GM12874 (cell line): ENCODE measurements at regions not wholly inside any gene's neighbourhood (a gene's known extent, or its start where the extent isn't known, plus 50 kb on each side); places are given as distances from the start of the nearest gene placed in this dataset.

Experiments used
- TF ChIP-seq, protein P1 (sequence below): IDR thresholded peaks from 2 replicates; pipeline ENCODE4 v1.5.1; 2011; ENCODE audit warnings: low read depth, mild to moderate bottlenecking, control low read depth, low read length, moderate library complexity; ENCODE audit not compliant: insufficient read depth

DNA sequence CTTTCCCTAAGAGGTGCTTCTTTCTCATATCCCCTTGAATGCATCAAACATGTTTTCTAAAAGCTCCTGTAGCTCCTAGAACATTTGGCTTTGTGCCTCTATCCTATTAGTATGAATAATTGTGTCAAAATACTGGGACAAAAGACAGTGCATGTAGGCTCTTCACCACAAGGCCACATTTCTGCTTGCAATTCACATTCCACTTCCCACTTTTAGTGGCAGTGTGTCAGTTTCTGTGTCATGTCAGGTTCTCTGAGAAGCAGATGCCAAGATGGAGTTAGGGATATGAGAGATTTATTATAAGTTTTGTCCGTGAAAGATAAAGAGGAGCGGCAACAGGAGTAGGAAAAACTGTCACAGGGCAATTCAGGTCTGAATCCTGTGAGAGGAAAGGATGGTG lies 61.3 kb upstream of the GPRIN3 start:
- TF ChIP-seq, protein P1, sequence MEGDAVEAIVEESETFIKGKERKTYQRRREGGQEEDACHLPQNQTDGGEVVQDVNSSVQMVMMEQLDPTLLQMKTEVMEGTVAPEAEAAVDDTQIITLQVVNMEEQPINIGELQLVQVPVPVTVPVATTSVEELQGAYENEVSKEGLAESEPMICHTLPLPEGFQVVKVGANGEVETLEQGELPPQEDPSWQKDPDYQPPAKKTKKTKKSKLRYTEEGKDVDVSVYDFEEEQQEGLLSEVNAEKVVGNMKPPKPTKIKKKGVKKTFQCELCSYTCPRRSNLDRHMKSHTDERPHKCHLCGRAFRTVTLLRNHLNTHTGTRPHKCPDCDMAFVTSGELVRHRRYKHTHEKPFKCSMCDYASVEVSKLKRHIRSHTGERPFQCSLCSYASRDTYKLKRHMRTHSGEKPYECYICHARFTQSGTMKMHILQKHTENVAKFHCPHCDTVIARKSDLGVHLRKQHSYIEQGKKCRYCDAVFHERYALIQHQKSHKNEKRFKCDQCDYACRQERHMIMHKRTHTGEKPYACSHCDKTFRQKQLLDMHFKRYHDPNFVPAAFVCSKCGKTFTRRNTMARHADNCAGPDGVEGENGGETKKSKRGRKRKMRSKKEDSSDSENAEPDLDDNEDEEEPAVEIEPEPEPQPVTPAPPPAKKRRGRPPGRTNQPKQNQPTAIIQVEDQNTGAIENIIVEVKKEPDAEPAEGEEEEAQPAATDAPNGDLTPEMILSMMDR = no peak

DNA sequence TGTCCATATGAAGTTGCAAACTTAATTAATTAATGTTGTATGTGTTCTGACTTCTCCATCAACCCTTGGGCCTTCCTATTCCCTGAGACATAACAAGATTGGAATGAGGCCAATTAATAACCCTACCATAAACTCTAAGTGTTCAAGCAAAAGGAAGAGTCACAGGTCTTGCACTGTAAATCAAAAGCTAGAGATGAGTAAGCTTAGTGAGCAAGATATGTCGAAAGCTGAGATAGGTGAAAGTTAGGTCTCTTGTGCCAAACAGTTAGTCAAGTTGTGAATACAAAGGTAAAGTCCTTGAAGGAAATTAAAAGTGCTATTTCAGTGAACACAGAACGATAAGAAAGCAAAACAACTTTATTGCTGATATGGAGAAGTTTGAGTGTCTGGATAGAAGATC lies 58.2 kb upstream of the GPRIN3 start:
- TF ChIP-seq, protein P1 = no peak

DNA sequence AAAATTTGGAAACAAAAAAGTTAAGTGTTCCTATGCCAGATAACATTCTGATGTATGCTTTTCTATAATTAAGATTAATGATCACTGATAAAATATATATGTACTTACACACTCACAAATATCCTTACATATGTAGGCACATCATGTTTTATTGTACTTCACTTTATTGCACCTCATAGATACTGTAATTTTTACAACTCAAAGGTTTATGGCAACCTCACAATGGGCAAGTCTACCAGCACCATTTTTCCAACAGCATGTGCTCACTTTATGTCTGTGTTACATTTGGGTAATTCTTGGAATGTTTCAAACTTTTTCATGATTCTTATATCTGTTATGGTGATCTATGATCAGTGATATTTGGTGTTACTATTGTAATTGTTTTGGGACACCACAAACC lies 57.8 kb upstream of the GPRIN3 start:
- TF ChIP-seq, protein P1 = no peak

DNA sequence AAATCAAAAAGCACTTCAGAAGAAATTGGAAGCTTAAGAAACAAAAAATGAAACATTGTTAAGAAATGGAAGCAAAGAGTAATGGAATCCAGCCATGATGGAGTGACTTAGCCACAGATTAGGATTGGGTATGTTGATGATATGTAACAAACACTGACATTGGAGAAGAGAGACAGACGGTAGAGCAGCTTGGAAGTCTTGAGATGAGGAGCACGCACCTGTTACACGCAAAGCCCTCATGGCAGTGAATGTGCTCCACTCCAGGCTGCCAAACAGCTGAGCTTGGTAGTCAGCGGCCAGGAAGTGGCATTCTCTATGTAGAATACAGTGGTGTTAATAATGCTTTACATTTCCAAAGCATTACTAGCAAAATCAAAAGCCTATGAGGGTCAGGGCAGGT lies 56.9 kb upstream of the GPRIN3 start:
- TF ChIP-seq, protein P1 = no peak

DNA sequence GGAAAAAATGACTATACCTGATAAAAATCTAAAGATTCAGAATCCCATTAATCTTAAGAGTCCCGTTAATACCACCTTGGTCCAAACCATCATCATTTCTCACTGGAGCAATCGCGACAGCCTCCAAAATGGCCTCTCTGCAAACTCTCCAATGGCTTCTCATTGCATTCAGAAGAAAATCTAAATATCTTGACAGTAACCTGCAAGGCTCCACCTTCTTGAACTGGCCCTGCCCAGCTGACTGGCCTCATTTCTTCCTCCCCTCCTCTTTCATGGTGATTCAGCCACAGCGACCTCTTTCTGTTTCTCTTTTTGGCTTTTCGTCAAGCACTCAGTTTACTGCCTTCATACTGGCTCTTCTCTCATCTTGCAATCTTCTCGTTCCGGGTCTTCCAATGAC lies 56.2 kb upstream of the GPRIN3 start:
- TF ChIP-seq, protein P1 = no peak

DNA sequence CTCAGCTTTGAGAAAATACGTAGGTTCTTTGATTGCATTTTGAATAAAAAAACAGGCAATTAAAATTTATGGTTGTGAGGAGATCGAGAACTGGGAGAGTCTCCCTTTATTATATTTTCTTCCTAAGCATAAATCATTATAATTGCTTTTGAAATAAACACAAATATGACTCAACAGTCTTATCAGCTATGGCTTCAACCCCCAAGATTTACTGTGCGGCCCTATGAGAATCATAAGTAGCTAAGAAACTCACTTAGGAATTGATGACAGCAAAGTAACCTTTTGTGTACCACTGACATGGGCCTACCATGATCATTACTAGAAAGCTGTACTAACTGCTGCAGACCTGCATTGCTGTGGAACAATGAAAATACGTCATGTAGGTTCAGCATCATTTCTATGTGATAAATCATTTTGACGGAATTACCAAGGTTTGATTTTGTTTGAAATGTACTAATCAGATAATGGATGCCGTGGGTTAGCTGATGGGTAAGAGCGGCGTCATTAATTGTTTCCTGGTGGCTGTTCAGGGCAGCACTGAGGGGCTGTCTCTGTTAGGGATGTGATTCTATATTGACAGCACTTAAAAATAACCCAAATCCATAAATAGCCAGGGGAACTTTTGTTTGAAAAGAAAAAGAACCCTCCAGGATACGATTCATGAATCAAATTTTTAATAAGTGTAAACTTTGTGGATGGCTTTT lies 51.5 kb upstream of the GPRIN3 start:
- TF ChIP-seq, protein P1 = no peak

DNA sequence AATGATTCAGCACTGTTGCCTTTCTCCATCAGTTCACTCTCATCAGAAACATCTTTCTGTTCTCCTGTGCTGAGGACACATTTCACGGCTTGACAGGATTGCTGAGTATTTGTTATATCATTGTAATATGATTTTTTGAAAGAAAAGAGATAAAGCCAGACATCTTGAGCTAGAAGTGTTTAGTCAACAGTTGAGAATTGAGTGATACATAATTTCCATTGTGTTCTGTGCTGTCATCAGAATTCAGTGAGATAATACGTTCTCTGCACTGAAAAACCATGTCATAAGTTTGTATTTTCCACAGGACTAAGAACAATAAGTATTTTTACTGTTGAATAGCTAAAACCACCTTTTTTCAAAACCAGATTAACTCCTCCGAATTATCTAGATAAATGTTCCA lies 50.2 kb upstream of the GPRIN3 start:
- TF ChIP-seq, protein P1 = no peak
